ENCODE measurements at regions not wholly inside any gene's neighbourhood (a gene's known extent, or its start where the extent isn't known, plus 50 kb on each side); places are given as distances from the start of the nearest gene placed in this dataset.
"Not testable (repeated sequence)": the region's sequence is repeated elsewhere in the genome, so short reads cannot be mapped to it uniquely, and the experiment has no call there.

DNA sequence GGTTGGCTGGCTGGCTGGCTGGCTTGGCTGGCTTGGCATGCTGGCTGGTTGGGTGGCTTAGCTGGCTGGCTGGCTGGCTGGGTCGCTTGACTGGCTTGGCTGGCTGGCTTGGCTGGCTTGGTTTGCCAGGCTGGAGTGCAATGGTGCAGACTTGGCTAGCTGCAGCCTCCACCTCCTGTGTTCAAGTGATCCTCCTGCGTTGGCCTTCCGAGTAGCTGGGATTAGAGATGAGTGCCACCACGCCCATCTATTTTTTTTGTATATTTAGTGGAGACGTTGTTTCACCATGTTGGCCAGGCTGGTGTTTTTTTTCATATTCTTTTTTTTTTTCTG is 2809.5 kb downstream of the RPIA start:
- TF ChIP-seq, protein P1, sequence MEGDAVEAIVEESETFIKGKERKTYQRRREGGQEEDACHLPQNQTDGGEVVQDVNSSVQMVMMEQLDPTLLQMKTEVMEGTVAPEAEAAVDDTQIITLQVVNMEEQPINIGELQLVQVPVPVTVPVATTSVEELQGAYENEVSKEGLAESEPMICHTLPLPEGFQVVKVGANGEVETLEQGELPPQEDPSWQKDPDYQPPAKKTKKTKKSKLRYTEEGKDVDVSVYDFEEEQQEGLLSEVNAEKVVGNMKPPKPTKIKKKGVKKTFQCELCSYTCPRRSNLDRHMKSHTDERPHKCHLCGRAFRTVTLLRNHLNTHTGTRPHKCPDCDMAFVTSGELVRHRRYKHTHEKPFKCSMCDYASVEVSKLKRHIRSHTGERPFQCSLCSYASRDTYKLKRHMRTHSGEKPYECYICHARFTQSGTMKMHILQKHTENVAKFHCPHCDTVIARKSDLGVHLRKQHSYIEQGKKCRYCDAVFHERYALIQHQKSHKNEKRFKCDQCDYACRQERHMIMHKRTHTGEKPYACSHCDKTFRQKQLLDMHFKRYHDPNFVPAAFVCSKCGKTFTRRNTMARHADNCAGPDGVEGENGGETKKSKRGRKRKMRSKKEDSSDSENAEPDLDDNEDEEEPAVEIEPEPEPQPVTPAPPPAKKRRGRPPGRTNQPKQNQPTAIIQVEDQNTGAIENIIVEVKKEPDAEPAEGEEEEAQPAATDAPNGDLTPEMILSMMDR (IDR thresholded peaks at IDR 0.05), result not testable (repeated sequence)
- not testable (repeated sequence) for TF ChIP-seq EP300 (IDR thresholded peaks at IDR 0.05); POLR2AphosphoS5 (IDR thresholded peaks at IDR 0.05); POLR2A (IDR thresholded peaks at IDR 0.05; ENCODE audit: low read depth)

Data from esophagus muscularis mucosa (tissue), 4 donors.